Right atrium auricular region (tissue), 2 donors: ENCODE measurements at regions not wholly inside any gene's neighbourhood (a gene's known extent, or its start where the extent isn't known, plus 50 kb on each side); places are given as distances from the start of the nearest gene placed in this dataset.

Source experiments
- DNase-seq: peaks from one replicate; pipeline ENCODE4 v3.0.0-alpha.2; 2019; ENCODE audit warnings: low spot score
- H3K27ac ChIP-seq, 2 donors: fragments of 200-600 bp; sonication (generic); 1 replicate in 1 of 2; 2 replicates in 1 of 2; pipeline ENCODE4 v1.5.1; 2016 to 2019
- H3K27me3 ChIP-seq, 2 donors: fragments of 200-600 bp; sonication (generic); one replicate each; pipeline versions ENCODE4 v1.5.1 to v1.6.0; 2017 to 2019
- H3K36me3 ChIP-seq: fragments of 200-600 bp; sonication (generic); one replicate; pipeline ENCODE4 v1.5.1; 2016
- H3K4me1 ChIP-seq, 2 donors: fragments of 200-600 bp; sonication (generic); one replicate each; pipeline versions ENCODE4 v1.5.1 to v1.6.0; 2017 to 2019
- H3K4me3 ChIP-seq, 2 donors: fragments of 200-600 bp; sonication (generic); 1 replicate in 1 of 2; 2 replicates in 1 of 2; pipeline ENCODE4 v1.5.1; 2017 to 2019; ENCODE audit warnings: mild to moderate bottlenecking in 1 of 2, moderate library complexity in 1 of 2
- H3K9me3 ChIP-seq, 2 donors: fragments of 200-600 bp; sonication (generic); one replicate each; pipeline ENCODE4 v1.5.1; 2019
- TF ChIP-seq, protein P1 (sequence below), 2 donors: fragments of 200-600 bp; sonication (generic); IDR thresholded peaks; one replicate each; pipeline ENCODE4 v1.5.1; 2019; ENCODE audit warnings: antibody characterized with exemption in 2 of 2

DNA sequence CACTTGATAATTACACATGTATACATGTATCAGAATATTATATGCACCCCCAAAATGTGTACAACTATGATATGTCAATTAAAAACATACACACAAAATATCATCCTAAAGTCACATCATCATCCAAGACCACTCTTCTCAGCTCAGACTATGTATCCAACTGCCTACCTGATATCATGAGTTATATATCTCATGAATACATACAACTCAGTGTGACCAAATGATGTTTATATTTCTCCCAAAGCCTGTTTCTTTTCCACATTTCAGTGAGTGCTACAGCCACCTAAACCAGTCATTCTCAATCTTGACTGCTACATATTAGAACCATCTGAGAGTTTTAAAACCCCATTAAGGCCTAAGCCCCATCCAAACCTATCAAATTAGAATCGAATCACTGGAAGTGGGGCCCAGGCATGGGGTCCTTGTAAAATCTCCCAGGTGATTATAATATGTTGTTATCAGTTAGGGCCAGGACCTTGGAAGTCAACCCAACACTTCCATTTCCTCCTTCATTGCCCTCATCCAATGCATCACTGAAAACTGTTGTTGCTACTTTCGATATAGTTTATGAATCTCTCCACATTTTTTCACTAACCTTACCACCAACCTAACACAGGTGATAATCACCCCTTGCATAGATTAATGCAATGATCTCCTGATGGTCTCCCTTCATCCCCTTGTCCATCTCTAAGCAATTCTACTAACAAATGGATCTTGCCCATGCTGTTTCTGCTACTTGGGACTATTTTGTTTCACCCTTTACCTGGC, 53.8 kb upstream of the ITGB8 start:
- no peak for DNase-seq
- H3K4me1 ChIP-seq: no peaks in the 10 kb centered on the region
- H3K27ac ChIP-seq: no peak overlapping the region
- H3K4me3 ChIP-seq: no peak overlapping the region
- H3K27me3 ChIP-seq: no peaks in the 10 kb centered on the region
- H3K9me3 ChIP-seq: no peaks in the 10 kb centered on the region
- TF ChIP-seq, protein P1, sequence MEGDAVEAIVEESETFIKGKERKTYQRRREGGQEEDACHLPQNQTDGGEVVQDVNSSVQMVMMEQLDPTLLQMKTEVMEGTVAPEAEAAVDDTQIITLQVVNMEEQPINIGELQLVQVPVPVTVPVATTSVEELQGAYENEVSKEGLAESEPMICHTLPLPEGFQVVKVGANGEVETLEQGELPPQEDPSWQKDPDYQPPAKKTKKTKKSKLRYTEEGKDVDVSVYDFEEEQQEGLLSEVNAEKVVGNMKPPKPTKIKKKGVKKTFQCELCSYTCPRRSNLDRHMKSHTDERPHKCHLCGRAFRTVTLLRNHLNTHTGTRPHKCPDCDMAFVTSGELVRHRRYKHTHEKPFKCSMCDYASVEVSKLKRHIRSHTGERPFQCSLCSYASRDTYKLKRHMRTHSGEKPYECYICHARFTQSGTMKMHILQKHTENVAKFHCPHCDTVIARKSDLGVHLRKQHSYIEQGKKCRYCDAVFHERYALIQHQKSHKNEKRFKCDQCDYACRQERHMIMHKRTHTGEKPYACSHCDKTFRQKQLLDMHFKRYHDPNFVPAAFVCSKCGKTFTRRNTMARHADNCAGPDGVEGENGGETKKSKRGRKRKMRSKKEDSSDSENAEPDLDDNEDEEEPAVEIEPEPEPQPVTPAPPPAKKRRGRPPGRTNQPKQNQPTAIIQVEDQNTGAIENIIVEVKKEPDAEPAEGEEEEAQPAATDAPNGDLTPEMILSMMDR (IDR thresholded peaks at IDR 0.05): no peak
- H3K36me3 ChIP-seq: no peaks in the 10 kb centered on the region

DNA sequence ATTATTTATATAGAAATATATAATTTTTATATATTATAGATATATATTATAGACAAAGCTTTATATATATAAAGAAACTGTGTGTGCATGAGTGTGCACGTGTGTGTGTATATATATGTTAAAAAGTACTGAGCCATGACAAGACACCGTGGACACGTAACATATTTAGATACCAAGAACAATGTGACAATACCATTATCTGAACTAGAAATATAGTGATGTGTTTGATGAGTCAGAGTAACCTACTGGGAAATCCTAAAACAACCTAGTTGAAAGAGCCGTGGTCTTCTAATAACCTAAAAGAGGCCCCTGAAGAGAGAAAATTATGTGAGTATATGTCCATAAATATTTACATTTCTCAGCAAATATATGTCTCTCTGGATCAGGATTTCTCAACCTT, 50.7 kb upstream of the ITGB8 start:
- Histone ChIP-seq H3K9me3 (no peaks in the 10 kb centered on the region), H3K36me3 (no peaks in the 10 kb centered on the region)

DNA sequence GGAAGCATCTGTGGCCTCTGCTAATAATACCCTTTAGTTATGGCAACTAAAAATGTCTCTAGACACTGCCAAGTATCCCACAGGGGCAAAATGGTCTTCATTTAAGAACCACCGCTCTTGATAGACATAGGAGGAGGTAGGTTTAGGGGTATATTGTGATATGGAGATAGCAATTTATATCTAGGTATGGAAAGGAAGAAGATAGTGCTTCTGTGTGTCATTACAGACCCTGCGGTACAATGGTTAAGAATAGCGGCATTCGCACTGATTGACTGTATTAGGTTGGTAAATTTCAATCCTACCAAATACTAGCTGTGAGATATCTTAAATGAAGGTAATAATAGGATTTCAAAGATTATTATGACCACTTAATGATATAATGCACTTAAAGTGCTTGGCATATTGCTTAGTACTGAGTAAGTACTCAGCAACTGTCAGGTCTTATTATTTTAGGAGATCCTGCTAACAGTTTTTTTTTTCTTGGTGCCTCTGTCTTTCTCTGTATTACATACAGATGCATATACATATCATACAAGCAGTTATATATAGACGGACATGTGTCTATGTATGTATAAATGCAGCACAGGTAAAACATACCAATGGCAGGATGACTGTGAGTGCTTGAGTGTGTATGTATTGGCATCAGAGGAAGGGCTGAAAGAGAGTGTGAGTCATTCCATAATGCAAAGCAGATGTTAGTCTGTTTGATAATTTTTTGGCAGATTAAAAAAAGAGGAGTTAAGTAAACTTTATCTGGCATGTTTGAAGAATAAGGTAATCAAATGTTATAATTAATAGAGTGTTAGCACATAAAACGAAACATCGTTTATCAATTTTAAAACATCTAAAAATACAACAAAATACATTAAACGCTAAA, 50.0 kb upstream of the ITGB8 start:
- Histone ChIP-seq H3K27me3 (no peaks in the 10 kb centered on the region), H3K27ac (no peak overlapping the region), H3K36me3 (no peaks in the 10 kb centered on the region), H3K9me3 (no peaks in the 10 kb centered on the region), H3K4me1 (no peaks in the 10 kb centered on the region), H3K4me3 (no peak overlapping the region)
- TF ChIP-seq, protein P1 (IDR thresholded peaks at IDR 0.05): no peak
- DNase-seq: no peak

More for the DNA sequence above, 50.7 kb upstream of the ITGB8 start:
- Histone ChIP-seq H3K4me3 (no peak overlapping the region), H3K27ac (no peak overlapping the region), H3K27me3 (no peaks in the 10 kb centered on the region), H3K4me1 (no peaks in the 10 kb centered on the region)
- TF ChIP-seq, protein P1 (IDR thresholded peaks at IDR 0.05): no peak
- no peak for DNase-seq
